ENCODE measurements at regions not wholly inside any gene's neighbourhood (a gene's known extent, or its start where the extent isn't known, plus 50 kb on each side); places are given as distances from the start of the nearest gene placed in this dataset.
"Not testable (repeated sequence)": the region's sequence is repeated elsewhere in the genome, so short reads cannot be mapped to it uniquely, and the experiment has no call there.

DNA sequence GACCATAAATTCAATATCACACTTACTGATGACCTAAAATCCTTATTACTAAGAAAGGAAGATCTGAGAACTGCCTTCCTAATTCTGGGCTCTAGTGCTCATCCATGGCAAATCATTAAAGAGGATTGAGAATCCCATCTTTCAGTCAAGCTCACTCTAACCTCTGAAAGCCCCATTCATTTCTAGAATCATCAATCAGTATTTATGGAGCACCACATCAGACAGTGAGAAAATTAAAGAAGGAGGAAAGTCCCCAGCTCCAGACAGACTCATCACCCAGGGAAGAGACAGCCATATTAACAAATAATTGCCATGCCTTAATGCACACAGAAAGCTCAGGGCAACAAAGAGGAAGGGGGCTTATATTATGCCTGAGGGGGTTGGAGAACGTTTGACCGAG, 256.1 kb upstream of the SOX9 start:
- Mint-ChIP-seq H3K4me3 (no peak overlapping the region), H3K9me3 (peaks cover 0 to 4% (median 2%) of the 10 kb centered on the region in 3 donors), H3K27ac (no peak overlapping the region), H3K27me3 (no peaks in the 10 kb centered on the region), H3K4me1 (no peaks in the 10 kb centered on the region), H3K36me3 (no peaks in the 10 kb centered on the region)

DNA sequence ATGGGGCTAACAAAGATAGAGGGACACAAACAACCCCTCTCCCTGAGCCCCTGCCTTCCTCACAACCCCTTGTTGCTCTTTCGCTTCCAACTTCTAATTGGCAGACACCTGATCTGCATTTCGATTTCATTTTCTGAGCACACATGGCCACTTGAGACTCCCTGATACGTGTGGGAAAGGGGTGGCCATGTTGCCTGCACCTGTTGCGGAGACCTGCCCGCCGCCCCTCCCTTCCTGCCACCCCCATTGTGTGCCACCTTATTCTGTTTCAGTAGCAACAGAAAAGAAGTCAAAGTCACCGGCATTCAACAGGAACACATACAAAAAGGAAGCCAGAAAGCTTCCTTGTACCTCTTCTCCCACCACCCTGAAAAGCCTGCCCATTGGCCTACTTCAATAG, 254.7 kb upstream of the SOX9 start:
- no peaks in the 10 kb centered on the region for H3K4me1 Mint-ChIP-seq
- no peaks in the 10 kb centered on the region for H3K27me3 Mint-ChIP-seq
- no peaks in the 10 kb centered on the region for H3K36me3 Mint-ChIP-seq
- H3K27ac Mint-ChIP-seq = no peak overlapping the region
- no peak overlapping the region for H3K4me3 Mint-ChIP-seq
- H3K9me3 Mint-ChIP-seq = peaks cover 0 to 4% (median 0%) of the 10 kb centered on the region in 3 donors

DNA sequence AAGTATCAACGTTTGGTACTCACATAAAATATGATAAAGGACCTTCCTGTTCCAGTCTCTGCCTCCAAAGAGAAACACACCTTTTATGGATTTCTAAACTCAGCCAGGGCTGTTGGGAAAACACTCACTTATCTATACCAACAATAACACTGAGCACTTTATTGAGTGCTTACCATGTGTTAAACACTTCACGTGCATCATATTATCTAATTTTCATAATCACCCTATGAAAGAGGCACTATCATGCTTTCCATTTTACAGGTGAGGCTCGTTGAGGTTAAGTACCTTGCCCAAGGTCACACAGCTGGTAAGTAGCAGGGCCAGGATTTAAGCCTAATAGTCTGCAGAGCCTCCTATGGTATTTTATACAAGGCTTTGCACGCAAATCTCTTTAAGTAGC, 251.5 kb upstream of the SOX9 start:
- no peak overlapping the region for H3K27ac Mint-ChIP-seq
- peaks cover 0 to 7% (median 0%) of the 10 kb centered on the region in 3 donors for H3K9me3 Mint-ChIP-seq
- no peaks in the 10 kb centered on the region for H3K36me3 Mint-ChIP-seq
- no peaks in the 10 kb centered on the region for H3K27me3 Mint-ChIP-seq
- H3K4me3 Mint-ChIP-seq = no peak overlapping the region
- no peaks in the 10 kb centered on the region for H3K4me1 Mint-ChIP-seq

DNA sequence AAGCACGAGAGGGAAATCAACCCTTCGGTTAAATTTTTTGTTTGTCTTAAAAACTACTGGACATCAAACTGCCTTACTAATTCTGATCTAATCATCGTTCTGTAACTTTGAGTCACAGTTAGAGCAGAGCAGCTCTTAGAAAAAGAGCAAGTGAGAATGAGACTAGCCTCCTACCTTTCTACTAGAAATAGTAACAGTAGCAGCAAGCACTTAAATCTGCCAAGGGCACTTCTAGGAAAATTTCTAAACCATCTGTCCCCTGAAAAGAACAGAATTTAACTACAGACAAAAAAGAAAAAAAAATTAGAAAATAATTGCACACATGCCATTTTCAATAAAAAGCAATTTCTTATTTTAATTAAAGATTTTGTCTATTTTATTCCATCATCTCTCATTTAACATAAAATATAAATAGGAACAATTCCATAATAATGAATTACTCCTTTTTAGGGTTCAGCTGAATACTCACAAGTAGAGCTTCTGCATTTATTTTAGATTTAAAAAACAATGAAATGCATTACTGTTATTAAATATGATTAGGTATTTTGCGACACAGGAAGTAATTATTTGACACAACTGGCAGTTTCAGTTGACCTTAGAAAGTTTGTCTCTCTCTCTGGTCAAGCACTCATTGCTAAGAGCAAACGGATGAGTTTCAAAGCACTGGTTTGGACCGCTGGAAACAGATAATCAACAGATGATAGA, 250.8 kb upstream of the SOX9 start:
- no peaks in the 10 kb centered on the region for H3K4me1 Mint-ChIP-seq
- no peaks in the 10 kb centered on the region for H3K36me3 Mint-ChIP-seq
- no peaks in the 10 kb centered on the region for H3K27me3 Mint-ChIP-seq
- H3K27ac Mint-ChIP-seq = no peak overlapping the region
- H3K4me3 Mint-ChIP-seq = no peak overlapping the region
- peaks cover 0 to 9% (median 0%) of the 10 kb centered on the region in 3 donors for H3K9me3 Mint-ChIP-seq

DNA sequence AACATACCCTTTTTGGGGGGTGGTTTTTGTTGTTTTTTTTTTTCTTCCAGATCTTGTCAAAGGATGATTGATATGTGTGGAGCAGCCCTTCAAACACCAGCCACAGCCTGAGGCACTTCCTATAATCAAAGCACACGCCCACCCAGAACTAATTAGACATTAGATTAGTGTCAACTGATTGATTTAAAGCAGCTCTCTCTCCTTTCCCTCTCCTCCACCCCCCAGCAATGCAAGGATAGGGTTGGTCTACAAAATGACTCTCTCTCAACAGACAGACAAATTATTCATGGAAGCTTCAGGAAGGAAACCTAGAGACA, 250.3 kb upstream of the SOX9 start:
- Mint-ChIP-seq H3K4me1 (no peaks in the 10 kb centered on the region), H3K36me3 (no peaks in the 10 kb centered on the region), H3K9me3 (peaks cover 0 to 10% (median 0%) of the 10 kb centered on the region in 3 donors), H3K4me3 (no peak overlapping the region), H3K27me3 (no peaks in the 10 kb centered on the region), H3K27ac (no peak overlapping the region)

DNA sequence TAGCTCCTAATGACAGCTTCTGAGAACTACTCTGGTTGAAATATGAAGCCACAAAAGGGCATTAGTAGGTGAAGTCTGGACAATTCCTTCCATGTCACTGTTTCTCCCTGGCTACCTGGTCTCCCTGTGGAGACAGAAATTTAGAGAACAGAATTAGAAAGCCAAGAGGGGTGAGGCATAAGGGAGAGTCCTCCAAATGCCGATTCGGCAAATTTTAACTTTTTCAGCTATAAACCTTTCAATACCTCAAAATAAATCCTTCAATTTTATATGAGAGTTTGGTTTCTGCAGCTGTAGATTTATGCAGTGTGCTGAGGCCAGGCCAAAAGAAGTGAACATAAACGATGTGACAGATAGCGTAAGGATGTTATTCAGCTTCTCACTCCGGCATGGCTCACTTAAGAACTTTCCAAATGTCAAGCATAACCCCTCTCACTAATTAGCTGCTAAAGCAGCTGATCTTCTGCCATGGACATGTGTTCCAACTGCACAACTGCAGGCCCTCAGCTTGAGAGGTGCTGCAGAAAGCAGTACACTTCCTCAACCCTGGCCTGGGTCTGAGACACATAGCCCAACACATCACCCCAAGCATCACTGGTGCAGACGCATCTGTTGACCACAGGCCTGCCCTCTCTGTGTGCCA, 247.9 kb upstream of the SOX9 start:
- Mint-ChIP-seq H3K4me3 (no peak overlapping the region), H3K27me3 (no peaks in the 10 kb centered on the region), H3K36me3 (no peaks in the 10 kb centered on the region), H3K9me3 (peaks cover 0 to 10% (median 1%) of the 10 kb centered on the region in 3 donors), H3K4me1 (no peaks in the 10 kb centered on the region), H3K27ac (no peak overlapping the region)

DNA sequence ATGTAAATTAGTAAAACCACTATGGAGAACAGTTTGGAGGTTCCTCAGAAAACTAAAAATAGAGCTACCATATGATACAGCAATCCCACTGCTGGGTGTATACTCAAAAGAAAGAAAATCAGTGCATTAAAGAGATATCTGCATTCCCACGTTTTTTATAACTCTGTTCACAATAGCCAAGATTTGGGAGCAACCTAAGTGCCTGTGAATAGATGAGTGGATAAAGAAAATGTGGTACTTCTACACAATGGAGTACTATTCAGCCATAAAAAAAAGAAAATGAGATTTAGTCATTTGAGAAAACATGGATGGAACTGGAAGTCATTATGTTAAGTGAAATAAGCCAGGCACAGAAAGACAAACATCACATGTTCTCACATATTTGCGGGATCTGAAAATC, 246.0 kb upstream of the SOX9 start:
- H3K4me3 Mint-ChIP-seq, H3K27me3 Mint-ChIP-seq, H3K36me3 Mint-ChIP-seq, H3K27ac Mint-ChIP-seq, H3K4me1 Mint-ChIP-seq: not testable (repeated sequence)
- peaks cover 0 to 10% (median 5%) of the 10 kb centered on the region in 3 donors for H3K9me3 Mint-ChIP-seq

DNA sequence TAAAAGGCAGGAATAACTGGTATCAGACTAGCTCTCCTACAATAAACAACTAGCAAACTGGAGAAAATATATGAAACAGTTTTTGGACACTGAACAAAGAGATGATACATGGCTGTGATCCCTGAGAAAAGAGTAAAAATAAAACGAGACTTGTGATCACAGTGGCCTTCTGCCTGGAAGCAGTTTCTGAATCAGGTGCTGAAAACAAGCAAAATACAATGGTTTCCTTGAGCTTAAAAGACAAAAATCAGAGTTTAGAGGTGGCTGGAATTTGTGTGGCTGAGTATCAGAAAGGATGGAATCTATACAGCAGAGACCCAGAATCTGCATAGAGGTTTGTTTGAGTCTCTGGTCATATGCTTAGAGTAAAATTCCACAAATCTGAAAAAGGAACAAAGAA, 242.5 kb upstream of the SOX9 start:
- H3K4me3 Mint-ChIP-seq = no peak overlapping the region
- peaks cover 0 to 12% (median 5%) of the 10 kb centered on the region in 3 donors for H3K9me3 Mint-ChIP-seq
- H3K36me3 Mint-ChIP-seq = peaks cover 3% of the 10 kb centered on the region
- H3K27ac Mint-ChIP-seq = no peak overlapping the region
- no peaks in the 10 kb centered on the region for H3K27me3 Mint-ChIP-seq
- H3K4me1 Mint-ChIP-seq = no peaks in the 10 kb centered on the region

DNA sequence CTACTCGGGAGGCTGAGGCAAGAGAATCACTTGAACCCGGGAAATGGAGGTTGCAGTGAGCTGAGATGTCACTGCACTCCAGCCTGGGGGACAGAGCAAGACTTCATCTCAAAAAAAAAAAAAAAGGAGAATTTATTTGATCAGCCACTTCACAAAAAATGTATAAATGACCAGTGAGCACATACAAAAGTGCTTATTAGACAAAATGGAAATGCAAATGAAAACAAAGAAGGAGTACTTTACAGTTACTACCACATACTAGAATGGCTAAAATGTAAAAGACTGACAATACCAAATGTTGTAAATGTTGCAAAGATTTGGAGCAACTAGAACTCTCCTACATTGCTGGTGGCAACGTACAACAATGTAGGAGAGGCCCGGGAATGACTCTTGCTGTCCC, 241.8 kb upstream of the SOX9 start:
- H3K27me3 Mint-ChIP-seq = no peaks in the 10 kb centered on the region

DNA sequence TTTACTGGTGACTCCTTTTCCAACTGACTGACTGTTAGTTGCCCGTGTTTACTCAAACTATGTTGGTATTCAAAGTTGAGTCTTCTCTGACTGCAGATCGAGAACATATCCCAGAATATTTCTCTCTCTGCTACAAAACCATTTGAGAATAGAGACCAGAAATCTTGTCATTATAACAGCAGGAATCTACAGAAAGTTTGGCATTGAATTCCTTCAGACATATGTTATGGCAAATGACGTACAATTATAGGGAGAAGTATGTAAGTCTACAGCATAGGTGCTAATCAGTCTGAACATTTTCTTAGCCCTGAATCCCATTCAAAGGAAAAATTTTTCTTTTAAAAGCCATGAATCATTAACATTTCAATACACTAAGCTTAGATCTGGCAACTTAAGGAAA, 239.8 kb upstream of the SOX9 start:
- peaks cover 3% of the 10 kb centered on the region for H3K36me3 Mint-ChIP-seq
- no peaks in the 10 kb centered on the region for H3K4me1 Mint-ChIP-seq
- H3K9me3 Mint-ChIP-seq = peaks cover 4 to 10% (median 8%) of the 10 kb centered on the region in 3 donors
- no peaks in the 10 kb centered on the region for H3K27me3 Mint-ChIP-seq
- no peak overlapping the region for H3K4me3 Mint-ChIP-seq
- no peak overlapping the region for H3K27ac Mint-ChIP-seq

More for the DNA sequence above, 241.8 kb upstream of the SOX9 start:
- no peak overlapping the region for H3K4me3 Mint-ChIP-seq
- H3K4me1 Mint-ChIP-seq = no peaks in the 10 kb centered on the region
- no peak overlapping the region for H3K27ac Mint-ChIP-seq
- peaks cover 3% of the 10 kb centered on the region for H3K36me3 Mint-ChIP-seq
- peaks cover 0 to 17% (median 5%) of the 10 kb centered on the region in 3 donors for H3K9me3 Mint-ChIP-seq

DNA sequence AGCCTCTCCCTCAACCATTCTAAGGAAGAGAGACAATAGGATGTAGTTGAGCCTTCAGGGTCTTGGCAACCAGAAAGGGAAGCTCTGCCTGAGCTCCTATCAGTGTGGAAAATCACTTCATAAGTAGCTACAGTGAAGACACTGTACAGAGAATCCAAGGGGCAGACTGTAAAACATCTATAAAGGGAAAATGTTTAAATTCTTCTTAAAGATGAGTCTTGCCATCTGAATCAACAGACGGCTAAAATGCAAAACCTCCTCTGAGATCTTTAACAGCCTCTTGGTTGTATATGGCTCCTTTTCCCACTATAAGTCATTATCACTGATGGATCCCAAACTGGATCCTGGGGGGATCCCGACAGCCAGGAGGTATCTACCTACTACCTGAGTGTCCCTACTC, 239.2 kb upstream of the SOX9 start:
- Mint-ChIP-seq H3K36me3 (peaks cover 3% of the 10 kb centered on the region), H3K4me1 (no peaks in the 10 kb centered on the region), H3K27me3 (no peaks in the 10 kb centered on the region), H3K4me3 (no peak overlapping the region), H3K9me3 (peaks cover 4 to 10% (median 7%) of the 10 kb centered on the region in 3 donors), H3K27ac (no peak overlapping the region)

DNA sequence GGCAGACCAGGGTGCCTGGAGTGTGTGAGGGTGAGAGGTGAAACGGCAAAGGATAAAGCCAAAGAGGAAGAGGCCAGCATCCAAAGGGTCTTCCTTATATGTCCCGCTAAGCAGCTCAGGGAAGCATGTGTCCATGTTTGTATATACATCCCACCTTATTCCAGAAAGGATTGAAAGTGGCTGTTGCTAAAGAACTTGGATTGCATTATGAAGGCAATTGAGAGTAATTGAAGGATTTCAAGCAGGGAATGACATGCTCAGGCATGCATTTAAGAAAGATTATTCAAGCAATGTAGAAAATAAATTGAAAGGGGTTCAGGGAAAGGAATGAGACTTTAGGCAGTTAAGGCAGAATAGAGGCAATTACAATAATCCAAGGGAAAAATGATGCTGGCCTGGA, 237.6 kb upstream of the SOX9 start:
- peaks cover 3% of the 10 kb centered on the region for H3K36me3 Mint-ChIP-seq
- H3K4me3 Mint-ChIP-seq = no peak overlapping the region
- H3K4me1 Mint-ChIP-seq = no peaks in the 10 kb centered on the region
- no peak overlapping the region for H3K27ac Mint-ChIP-seq
- no peaks in the 10 kb centered on the region for H3K27me3 Mint-ChIP-seq
- H3K9me3 Mint-ChIP-seq = peaks cover 4 to 10% (median 7%) of the 10 kb centered on the region in 3 donors

DNA sequence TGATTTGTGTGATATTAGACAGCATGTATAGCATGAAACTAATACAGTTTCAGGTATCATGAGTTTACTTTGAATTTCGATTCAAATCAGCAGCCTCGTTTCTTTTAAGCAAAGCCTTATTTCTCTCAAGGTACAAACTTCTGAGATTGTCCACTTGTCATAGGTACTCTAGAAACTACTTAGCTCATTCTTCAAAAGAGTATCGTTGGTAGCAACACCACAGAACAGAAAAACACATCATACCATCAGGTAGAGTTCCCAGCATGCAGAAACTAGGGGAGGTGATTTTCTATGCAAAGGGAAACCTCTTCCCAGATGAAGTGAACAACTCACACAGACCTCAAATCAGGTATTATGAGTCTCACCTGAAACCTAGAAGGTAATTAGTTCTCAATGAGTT, 237.0 kb upstream of the SOX9 start:
- H3K27ac Mint-ChIP-seq = no peak overlapping the region
- H3K36me3 Mint-ChIP-seq = peaks cover 3% of the 10 kb centered on the region
- no peaks in the 10 kb centered on the region for H3K27me3 Mint-ChIP-seq
- no peaks in the 10 kb centered on the region for H3K4me1 Mint-ChIP-seq
- H3K4me3 Mint-ChIP-seq = no peak overlapping the region
- H3K9me3 Mint-ChIP-seq = peaks cover 4 to 10% (median 7%) of the 10 kb centered on the region in 3 donors

DNA sequence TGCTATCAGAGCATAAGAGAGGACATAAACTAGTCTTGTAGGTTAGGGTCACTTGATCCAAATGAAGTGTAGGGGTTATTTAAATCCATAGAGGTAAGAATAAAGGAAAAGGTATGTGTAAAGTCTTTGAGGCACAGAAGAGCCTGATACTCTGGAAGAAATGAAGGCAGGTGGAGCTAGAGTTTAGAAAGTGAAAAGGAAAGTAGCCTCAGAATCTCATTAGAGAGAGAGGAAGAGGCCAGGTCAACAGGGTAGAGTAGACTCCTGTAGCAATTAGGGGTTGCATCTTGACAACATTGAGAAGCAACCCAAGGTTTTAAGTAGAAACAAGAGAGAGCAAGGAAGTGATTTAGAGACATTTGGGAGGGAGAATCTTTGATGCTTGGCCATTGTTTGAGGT, 235.2 kb upstream of the SOX9 start:
- no peaks in the 10 kb centered on the region for H3K27me3 Mint-ChIP-seq
- no peaks in the 10 kb centered on the region for H3K4me1 Mint-ChIP-seq
- peaks cover 3 to 10% (median 4%) of the 10 kb centered on the region in 3 donors for H3K9me3 Mint-ChIP-seq
- no peak overlapping the region for H3K4me3 Mint-ChIP-seq
- H3K27ac Mint-ChIP-seq = no peak overlapping the region
- no peaks in the 10 kb centered on the region for H3K36me3 Mint-ChIP-seq

DNA sequence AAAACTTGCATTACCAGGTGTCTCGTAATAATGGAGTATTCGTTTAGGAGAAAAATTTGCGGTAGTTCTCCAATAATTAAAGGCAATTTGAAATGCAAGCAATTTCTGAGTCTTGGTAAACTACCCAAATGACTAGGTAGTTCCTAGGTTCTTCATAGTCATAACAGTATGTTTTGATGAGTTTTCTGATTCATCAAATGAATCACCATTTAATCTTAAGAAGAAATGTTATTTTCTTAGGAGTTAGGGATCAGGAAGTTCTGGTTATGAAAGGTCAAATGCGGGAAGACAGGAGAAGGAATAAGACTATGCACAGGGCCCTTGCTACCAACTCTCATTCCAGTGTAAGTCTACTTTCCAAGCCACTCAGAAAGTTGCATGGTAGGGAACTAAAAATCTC, 221.5 kb upstream of the SOX9 start:
- H3K9me3 Mint-ChIP-seq = peaks cover 0 to 5% (median 4%) of the 10 kb centered on the region in 3 donors
- no peaks in the 10 kb centered on the region for H3K36me3 Mint-ChIP-seq
- no peaks in the 10 kb centered on the region for H3K4me1 Mint-ChIP-seq
- H3K4me3 Mint-ChIP-seq = no peak overlapping the region
- H3K27me3 Mint-ChIP-seq = no peaks in the 10 kb centered on the region
- H3K27ac Mint-ChIP-seq = no peak overlapping the region

DNA sequence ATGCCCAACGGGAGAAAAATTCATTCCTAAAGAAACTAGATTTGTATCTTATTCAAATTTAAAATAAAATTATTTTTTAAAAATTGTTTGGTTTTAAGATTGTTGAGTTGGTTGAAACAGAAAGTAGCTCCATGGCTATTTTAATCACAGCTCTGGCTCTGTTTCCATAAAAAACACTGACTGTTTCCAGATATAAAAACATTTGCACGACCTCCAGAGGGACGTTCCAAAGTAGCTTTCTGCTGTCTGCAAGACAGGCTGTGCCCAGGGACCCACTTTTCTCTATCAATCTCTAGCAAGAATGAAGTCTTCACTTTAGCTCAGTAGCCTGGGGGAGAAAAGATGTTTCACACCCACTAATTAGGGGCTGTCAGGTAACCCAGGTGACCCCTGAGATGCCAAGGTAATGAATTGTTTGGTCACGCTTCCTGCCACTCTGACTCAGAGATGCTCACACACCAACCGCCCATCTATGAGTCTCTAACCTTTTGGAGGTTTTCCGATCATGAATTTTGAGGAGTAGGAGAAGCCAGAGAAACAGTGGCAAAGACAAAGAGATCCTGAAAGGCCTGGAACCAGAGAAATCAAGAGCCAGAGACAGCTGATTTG, 220.1 kb upstream of the SOX9 start:
- Mint-ChIP-seq H3K27ac (no peak overlapping the region), H3K4me3 (no peak overlapping the region), H3K9me3 (peaks cover 0 to 6% (median 4%) of the 10 kb centered on the region in 3 donors), H3K36me3 (no peaks in the 10 kb centered on the region), H3K4me1 (no peaks in the 10 kb centered on the region), H3K27me3 (no peaks in the 10 kb centered on the region)

Data from IgD-negative memory B cell (primary cell).